Stomach (tissue), 8 donors: ENCODE measurements at regions not wholly inside any gene's neighbourhood (a gene's known extent, or its start where the extent isn't known, plus 50 kb on each side); places are given as distances from the start of the nearest gene placed in this dataset.

Experiments
- DNase-seq, 2 donors: peaks; one replicate each; pipeline versions ENCODE4 v3.0.0 to v3.0.0-alpha.2; 2013 to 2019
- H3K27ac ChIP-seq, 5 donors: fragments of 200-600 bp in 4 of 5; sonication (generic) in 4 of 5; one replicate each; pipeline ENCODE4 v1.5.1; 2013 to 2019; ENCODE audit warnings: mild to moderate bottlenecking in 1 of 5, moderate library complexity in 1 of 5
- H3K27me3 ChIP-seq, 3 donors: fragments of 200-600 bp; sonication (generic); one replicate each; pipeline ENCODE4 v1.5.1; 2017 to 2019; ENCODE audit warnings: mixed run types in 1 of 3
- H3K36me3 ChIP-seq, 4 donors: fragments of 200-600 bp; sonication (generic); 1 replicate in 3 of 4; 2 replicates in 1 of 4; pipeline ENCODE4 v1.5.1; 2016 to 2019
- H3K4me1 ChIP-seq, 4 donors: fragments of 200-600 bp; sonication (generic); one replicate each; pipeline ENCODE4 v1.5.1; 2016 to 2019
- H3K4me3 ChIP-seq, 4 donors: fragments of 200-600 bp; sonication (generic) in 3 of 4; one replicate each; pipeline ENCODE4 v1.5.1; 2016 to 2019; ENCODE audit warnings: mild to moderate bottlenecking in 1 of 4
- H3K9me3 ChIP-seq, 4 donors: fragments of 200-600 bp; sonication (generic); one replicate each; pipeline ENCODE4 v1.5.1; 2016 to 2019
- EP300 ChIP-seq: sonication (generic); formaldehyde crosslinking; IDR thresholded peaks from one replicate; pipeline ENCODE4 v1.6.1; 2017; ENCODE audit warnings: antibody characterized with exemption
- POLR2A ChIP-seq, 4 donors: fragments of 450-650 bp; IDR thresholded peaks; one replicate each; pipeline ENCODE4 v1.6.1; 2016; ENCODE audit warnings: antibody characterized with exemption in 4 of 4, control low read depth in 2 of 4, mild to moderate bottlenecking in 1 of 4, moderate library complexity in 1 of 4
- POLR2AphosphoS5 ChIP-seq, 3 donors: sonication (generic); formaldehyde crosslinking; IDR thresholded peaks; one replicate each; pipeline ENCODE4 v1.6.1; 2016; ENCODE audit warnings: antibody characterized with exemption in 3 of 3
- WGBS, 5 donors: extraction: QIAGEN DNeasy Blood & Tissue Kit in 3 of 5; methylation state at CpG; one replicate each; pipeline versions ENCODE4 v1.1.5 to v1.1.7; 2013 to 2018; 5-methylcytosine and 5-hydroxymethylcytosine counted together
- intact Hi-C: fragments of 100-400 bp; cut with DNase I; formaldehyde crosslinking; loops from one replicate; pipeline ENCODE4 v1.15.1; 2023; ENCODE audit warnings: low total_unique reads
- TF ChIP-seq, protein P1 (sequence below), 7 experiments: fragments of 450-650 bp in 4 of 7; fragments of 200-600 bp in 3 of 7; sonication (generic) in 3 of 7; IDR thresholded peaks; one replicate each; pipeline ENCODE4 v1.5.1; 2016 to 2019; ENCODE audit warnings: antibody characterized with exemption in 7 of 7, control low read depth in 2 of 7, mild to moderate bottlenecking in 1 of 7
- donor health status: healthy with polysubstance abuse.
- donor health status: Bipolar disorder and iron deficiency.
- donor health status: healthy.

DNA sequence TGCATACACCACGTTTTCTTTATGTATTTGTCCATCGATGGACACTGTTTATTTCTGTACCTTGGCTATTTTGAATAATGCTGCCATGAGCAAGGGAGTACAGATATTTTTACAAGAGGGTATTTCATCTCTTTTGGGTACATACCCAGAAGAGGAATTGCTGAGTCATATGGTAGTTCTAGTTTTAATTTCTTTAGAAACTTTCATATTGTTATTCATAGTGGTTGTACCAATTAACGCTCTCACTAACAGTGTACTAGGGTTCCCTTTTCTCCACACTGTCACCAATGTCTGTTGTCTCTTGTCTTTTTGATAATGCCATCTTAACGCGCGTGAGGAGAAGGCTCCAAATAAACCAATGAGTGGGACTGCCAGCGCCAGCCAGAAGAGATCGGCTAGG lies 257.6 kb upstream of the EDIL3 start:
- H3K27me3 ChIP-seq = no peaks in the 10 kb centered on the region
- WGBS, 5 donors = 88 to 95% (median 92%) methylated on average over 8 of the region's 8 CpGs
- no peaks in the 10 kb centered on the region for H3K4me1 ChIP-seq
- peaks cover 0 to 12% (median 2%) of the 10 kb centered on the region in 4 donors for H3K9me3 ChIP-seq
- intact Hi-C loops = no loop called here
- H3K4me3 ChIP-seq = no peak overlapping the region
- no peaks in the 10 kb centered on the region for H3K36me3 ChIP-seq
- TF ChIP-seq POLR2AphosphoS5 (IDR thresholded peaks at IDR 0.05) (no peak), POLR2A (IDR thresholded peaks at IDR 0.05) (no peak), EP300 (no peak)
- TF ChIP-seq, protein P1, sequence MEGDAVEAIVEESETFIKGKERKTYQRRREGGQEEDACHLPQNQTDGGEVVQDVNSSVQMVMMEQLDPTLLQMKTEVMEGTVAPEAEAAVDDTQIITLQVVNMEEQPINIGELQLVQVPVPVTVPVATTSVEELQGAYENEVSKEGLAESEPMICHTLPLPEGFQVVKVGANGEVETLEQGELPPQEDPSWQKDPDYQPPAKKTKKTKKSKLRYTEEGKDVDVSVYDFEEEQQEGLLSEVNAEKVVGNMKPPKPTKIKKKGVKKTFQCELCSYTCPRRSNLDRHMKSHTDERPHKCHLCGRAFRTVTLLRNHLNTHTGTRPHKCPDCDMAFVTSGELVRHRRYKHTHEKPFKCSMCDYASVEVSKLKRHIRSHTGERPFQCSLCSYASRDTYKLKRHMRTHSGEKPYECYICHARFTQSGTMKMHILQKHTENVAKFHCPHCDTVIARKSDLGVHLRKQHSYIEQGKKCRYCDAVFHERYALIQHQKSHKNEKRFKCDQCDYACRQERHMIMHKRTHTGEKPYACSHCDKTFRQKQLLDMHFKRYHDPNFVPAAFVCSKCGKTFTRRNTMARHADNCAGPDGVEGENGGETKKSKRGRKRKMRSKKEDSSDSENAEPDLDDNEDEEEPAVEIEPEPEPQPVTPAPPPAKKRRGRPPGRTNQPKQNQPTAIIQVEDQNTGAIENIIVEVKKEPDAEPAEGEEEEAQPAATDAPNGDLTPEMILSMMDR (IDR thresholded peaks at IDR 0.05) = no peak
- H3K27ac ChIP-seq = no peak overlapping the region
- DNase-seq = no peak

DNA sequence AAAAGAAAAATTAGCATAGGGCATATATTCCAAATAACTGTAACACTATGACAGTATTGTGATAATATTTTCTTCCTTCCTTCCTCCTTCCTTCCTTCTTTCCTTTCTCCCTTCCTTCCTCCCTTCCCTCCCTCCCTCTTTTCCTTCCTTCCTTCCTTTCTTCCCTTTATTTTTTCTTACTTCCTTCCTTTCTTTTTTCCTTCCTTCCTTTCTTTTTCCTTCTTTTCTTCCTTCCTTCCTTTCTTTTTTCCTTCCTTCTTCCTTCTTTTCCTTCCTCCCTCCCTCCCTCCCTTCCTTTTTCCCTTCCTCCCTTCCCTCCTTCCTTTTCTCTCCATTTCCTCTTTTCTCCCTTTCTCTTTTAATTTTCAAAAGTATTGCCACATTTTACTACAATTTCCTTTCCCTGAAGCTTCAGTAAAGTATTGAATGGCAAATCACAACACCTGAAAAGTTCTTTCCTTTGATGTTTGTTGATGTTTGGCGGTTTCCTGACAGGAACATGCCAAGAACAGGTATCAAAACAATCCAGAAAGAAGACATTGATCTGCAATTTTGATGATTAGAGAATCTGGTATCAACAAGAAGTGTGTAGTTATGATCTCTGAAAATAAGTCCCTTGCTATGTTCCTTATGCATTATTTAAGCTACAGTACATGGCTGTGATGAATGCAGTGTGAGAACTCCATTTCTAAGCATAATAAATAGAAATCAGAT lies 253.1 kb upstream of the EDIL3 start:
- peaks cover 0 to 12% (median 2%) of the 10 kb centered on the region in 4 donors for H3K9me3 ChIP-seq
- H3K36me3 ChIP-seq = no peaks in the 10 kb centered on the region
- TF ChIP-seq, protein P1 (IDR thresholded peaks at IDR 0.05) = no peak
- TF ChIP-seq POLR2A (IDR thresholded peaks at IDR 0.05) (no peak), EP300 (no peak), POLR2AphosphoS5 (IDR thresholded peaks at IDR 0.05) (no peak)
- H3K4me3 ChIP-seq = no peak overlapping the region
- no peak overlapping the region for H3K27ac ChIP-seq
- 63 to 88% (median 74%) methylated on average over 1 of the region's 1 CpG for whole genome bisulfite sequencing, 5 donors
- intact Hi-C loops = no loop called here
- H3K27me3 ChIP-seq = no peaks in the 10 kb centered on the region
- no peaks in the 10 kb centered on the region for H3K4me1 ChIP-seq
- DNase-seq = no peak

DNA sequence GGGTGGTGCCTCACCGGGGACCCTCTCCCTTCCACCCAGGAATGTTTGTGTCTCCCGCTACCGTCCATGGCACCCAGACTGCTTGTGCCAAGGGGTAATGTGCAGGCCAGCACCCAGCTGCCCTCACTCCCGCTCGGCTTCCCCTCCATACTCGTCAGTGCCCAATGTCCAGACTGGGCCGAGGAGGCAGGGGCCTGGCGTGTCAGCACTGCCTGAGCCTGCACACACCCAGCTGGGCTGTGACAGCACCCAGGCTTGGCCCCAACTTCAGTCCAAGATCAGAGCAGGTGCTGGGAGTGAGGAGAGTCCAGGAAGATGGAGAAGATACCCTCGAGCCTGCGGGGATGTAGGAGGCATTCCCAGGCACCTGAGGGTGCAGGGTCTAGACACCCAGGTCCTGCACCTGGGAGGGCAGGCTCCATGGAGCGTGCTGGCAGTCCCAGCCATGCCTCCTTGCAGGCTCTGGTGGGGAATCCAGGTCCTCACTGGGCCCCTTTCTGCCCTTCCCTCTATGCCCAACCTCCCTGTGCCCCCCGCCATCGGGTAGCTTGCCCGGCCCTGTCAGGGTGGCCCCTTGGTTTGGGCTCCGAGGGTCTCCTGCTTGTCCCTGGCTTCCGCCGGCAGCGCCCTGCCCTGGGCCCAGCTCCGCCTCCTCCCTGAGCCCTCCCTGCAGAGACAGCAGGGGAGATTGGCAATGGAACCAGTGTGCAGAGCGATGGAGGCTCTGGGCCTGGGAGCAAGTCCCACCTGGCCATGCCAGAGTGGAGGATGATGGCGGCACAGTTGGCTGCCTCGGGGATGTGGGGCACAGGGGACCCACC lies 250.8 kb upstream of the EDIL3 start:
- intact Hi-C loops = no loop called here
- 85 to 93% (median 92%) methylated on average over 11 to 22 of the region's 22 CpGs for WGBS, 5 donors
- DNase-seq = no peak
- no peaks in the 10 kb centered on the region for H3K4me1 ChIP-seq
- TF ChIP-seq POLR2AphosphoS5 (IDR thresholded peaks at IDR 0.05) (no peak), EP300 (no peak), POLR2A (IDR thresholded peaks at IDR 0.05) (no peak)
- TF ChIP-seq, protein P1 (IDR thresholded peaks at IDR 0.05) = no peak
- H3K9me3 ChIP-seq = peaks cover 0 to 12% (median 2%) of the 10 kb centered on the region in 4 donors
- H3K36me3 ChIP-seq = no peaks in the 10 kb centered on the region
- H3K4me3 ChIP-seq = no peak overlapping the region
- H3K27me3 ChIP-seq = no peaks in the 10 kb centered on the region
- no peak overlapping the region for H3K27ac ChIP-seq

DNA sequence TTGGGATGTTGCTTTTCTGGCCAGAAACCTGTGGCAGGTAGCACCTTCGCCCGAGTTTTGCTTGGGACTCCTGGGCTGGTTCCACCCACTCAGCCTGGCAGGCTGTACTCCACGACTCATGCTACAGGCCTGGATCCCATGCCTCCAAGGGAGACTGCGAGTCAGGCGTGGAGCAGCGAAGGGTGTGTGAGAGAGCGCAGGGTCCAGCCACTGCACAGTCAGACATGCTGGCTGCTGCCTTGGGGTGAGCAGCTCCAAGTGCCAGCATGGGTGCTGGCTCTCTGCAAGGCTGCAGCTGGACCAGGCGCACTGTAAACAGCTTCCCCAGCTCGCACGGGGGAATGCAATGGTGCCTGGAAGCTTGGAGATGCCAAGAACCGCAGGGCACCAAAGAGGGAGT lies 249.6 kb upstream of the EDIL3 start:
- Histone ChIP-seq H3K4me1 (no peaks in the 10 kb centered on the region), H3K27ac (no peak overlapping the region), H3K36me3 (no peaks in the 10 kb centered on the region), H3K27me3 (no peaks in the 10 kb centered on the region), H3K4me3 (no peak overlapping the region), H3K9me3 (peaks cover 0 to 12% (median 2%) of the 10 kb centered on the region in 4 donors)
- TF ChIP-seq EP300 (no peak), POLR2AphosphoS5 (IDR thresholded peaks at IDR 0.05) (no peak), POLR2A (IDR thresholded peaks at IDR 0.05) (no peak)
- TF ChIP-seq, protein P1 (IDR thresholded peaks at IDR 0.05) = no peak
- no peak for DNase-seq
- WGBS, 5 donors = 83 to 90% (median 88%) methylated on average over 11 of the region's 11 CpGs
- intact Hi-C loops = no loop called here
